Esophagus muscularis mucosa (tissue), 4 donors: ENCODE measurements at regions not wholly inside any gene's neighbourhood (a gene's known extent, or its start where the extent isn't known, plus 50 kb on each side); places are given as distances from the start of the nearest gene placed in this dataset.

Source experiments
- DNase-seq: peaks from one replicate; pipeline ENCODE4 v3.0.0-alpha.2; 2017; ENCODE audit errors: extremely low spot score
- H3K27ac ChIP-seq, 4 donors: fragments of 200-600 bp; sonication (generic); replicated peaks in 1 of 4; 1 replicate in 3 of 4; 2 replicates in 1 of 4; pipeline ENCODE4 v1.5.1; 2016 to 2019; ENCODE audit warnings: mild to moderate bottlenecking in 1 of 4
- H3K27me3 ChIP-seq, 4 donors: fragments of 200-600 bp; sonication (generic); one replicate each; pipeline versions ENCODE4 v1.5.1 to v1.6.0; 2016 to 2019
- H3K36me3 ChIP-seq, 4 donors: fragments of 200-600 bp; sonication (generic); one replicate each; pipeline ENCODE4 v1.5.1; 2016 to 2019
- H3K4me1 ChIP-seq, 4 donors: fragments of 200-600 bp; sonication (generic); one replicate each; pipeline ENCODE4 v1.5.1; 2016 to 2019
- H3K4me3 ChIP-seq, 4 donors: fragments of 200-600 bp; sonication (generic); 1 replicate in 2 of 4; 2 replicates in 2 of 4; pipeline ENCODE4 v1.5.1; 2016 to 2019; ENCODE audit warnings: mild to moderate bottlenecking in 4 of 4, moderate library complexity in 1 of 4
- H3K9me3 ChIP-seq, 4 donors: fragments of 200-600 bp; sonication (generic); 1 replicate in 3 of 4; 2 replicates in 1 of 4; pipeline ENCODE4 v1.5.1; 2016 to 2019
- CTCF ChIP-seq, 3 experiments: fragments of 200-600 bp in 2 of 3; fragments of 450-650 bp in 1 of 3; sonication (generic) in 2 of 3; IDR thresholded peaks; one replicate each; pipeline ENCODE4 v1.5.1; 2017 to 2019; ENCODE audit warnings: antibody characterized with exemption in 3 of 3, mild to moderate bottlenecking in 2 of 3, moderate library complexity in 1 of 3
- EP300 ChIP-seq: sonication (generic); formaldehyde crosslinking; IDR thresholded peaks from one replicate; pipeline ENCODE4 v1.6.1; 2017; ENCODE audit warnings: antibody characterized with exemption
- POLR2A ChIP-seq: fragments of 450-650 bp; IDR thresholded peaks from one replicate; pipeline ENCODE4 v1.6.1; 2017; ENCODE audit warnings: antibody characterized with exemption, moderate library complexity, mild to moderate bottlenecking, low read depth
- POLR2AphosphoS5 ChIP-seq, 2 donors: sonication (generic); formaldehyde crosslinking; IDR thresholded peaks; one replicate each; pipeline ENCODE4 v1.6.1; 2017; ENCODE audit warnings: antibody characterized with exemption in 2 of 2
- WGBS: methylation state at CpG from one replicate; pipeline ENCODE4 v1.1.5; 2018; 5-methylcytosine and 5-hydroxymethylcytosine counted together
- intact Hi-C: fragments of 100-400 bp; cut with DNase I; formaldehyde crosslinking; loops from one replicate; pipeline ENCODE4 v1.15.1; 2023

- Histone ChIP-seq H3K9me3 (no peaks in the 10 kb centered on the region), H3K36me3 (no peaks in the 10 kb centered on the region), H3K4me1 (peaks cover 0 to 26% (median 22%) of the 10 kb centered on the region in 4 donors), H3K27me3 (no peaks in the 10 kb centered on the region), H3K4me3 (no peak overlapping the region), H3K27ac (no peak overlapping the region)
- DNase-seq: no peak
- 31% methylated on average over 2 of the region's 2 CpGs for WGBS
- TF ChIP-seq CTCF (IDR thresholded peaks at IDR 0.05) (no peak), EP300 (no peak), POLR2A (no peak), POLR2AphosphoS5 (IDR thresholded peaks at IDR 0.05) (no peak)
- intact Hi-C loops: no loop called here
These were observed 145.7 kb upstream of the PKN2 start for GRCh38 chr1:88538222-88538899.

GRCh38 chr1:88540255-88540654 lies 143.8 kb upstream of the PKN2 start:
- H3K36me3 ChIP-seq: no peaks in the 10 kb centered on the region
- H3K27me3 ChIP-seq: no peaks in the 10 kb centered on the region
- no peaks in the 10 kb centered on the region for H3K9me3 ChIP-seq
- peaks cover 0 to 26% (median 22%) of the 10 kb centered on the region in 4 donors for H3K4me1 ChIP-seq
- intact Hi-C loops: no loop called here
- H3K27ac ChIP-seq: no peak overlapping the region
- TF ChIP-seq POLR2A (no peak), EP300 (no peak), POLR2AphosphoS5 (IDR thresholded peaks at IDR 0.05) (no peak)
- DNase-seq: no peak
- WGBS: 87% methylated on average over 2 of the region's 2 CpGs
- H3K4me3 ChIP-seq: no peak overlapping the region

GRCh38 chr1:88541596-88541995 lies 142.5 kb upstream of the PKN2 start:
- no peak for DNase-seq
- TF ChIP-seq EP300 (no peak), POLR2A (no peak), CTCF (IDR thresholded peaks at IDR 0.05) (no peak), POLR2AphosphoS5 (IDR thresholded peaks at IDR 0.05) (no peak)
- no peaks in the 10 kb centered on the region for H3K9me3 ChIP-seq
- WGBS: 60% methylated on average over 1 of the region's 1 CpG
- intact Hi-C loops: no loop called here
- peaks cover 0 to 26% (median 22%) of the 10 kb centered on the region in 4 donors for H3K4me1 ChIP-seq
- no peaks in the 10 kb centered on the region for H3K36me3 ChIP-seq
- H3K27me3 ChIP-seq: no peaks in the 10 kb centered on the region
- H3K4me3 ChIP-seq: no peak overlapping the region
- H3K27ac ChIP-seq: no peak overlapping the region

- intact Hi-C loops: no loop called here
- TF ChIP-seq POLR2AphosphoS5 (IDR thresholded peaks at IDR 0.05): no peak
- TF ChIP-seq POLR2A: no peak
- TF ChIP-seq EP300: no peak
- TF ChIP-seq CTCF (IDR thresholded peaks at IDR 0.05): no peak
- Histone ChIP-seq H3K36me3 (no peaks in the 10 kb centered on the region), H3K4me1 (peaks cover 0 to 9% (median 7%) of the 10 kb centered on the region in 4 donors), H3K9me3 (no peaks in the 10 kb centered on the region), H3K4me3 (no peak overlapping the region), H3K27me3 (no peaks in the 10 kb centered on the region), H3K27ac (no peak overlapping the region)
- DNase-seq: no peak
These were observed 139.9 kb upstream of the PKN2 start for GRCh38 chr1:88544195-88544594.

- no peak for TF ChIP-seq POLR2A
- no peak for TF ChIP-seq POLR2AphosphoS5 (IDR thresholded peaks at IDR 0.05)
- TF ChIP-seq EP300: no peak
- peak; percentile 42 to 46 (median 45) for TF ChIP-seq CTCF (IDR thresholded peaks at IDR 0.05)
- Histone ChIP-seq H3K36me3 (no peaks in the 10 kb centered on the region), H3K27ac (no peak overlapping the region), H3K4me1 (peaks cover 0 to 5% (median 0%) of the 10 kb centered on the region in 4 donors), H3K27me3 (no peaks in the 10 kb centered on the region), H3K9me3 (no peaks in the 10 kb centered on the region), H3K4me3 (no peak overlapping the region)
- 22% methylated on average over 1 of the region's 1 CpG for WGBS
- no peak for DNase-seq
- intact Hi-C loops: no loop called here
These were observed 134.5 kb upstream of the PKN2 start for GRCh38 chr1:88549536-88549935.
